Astrocyte (in vitro differentiated cells and primary cell): ENCODE measurements at regions not wholly inside any gene's neighbourhood (a gene's known extent, or its start where the extent isn't known, plus 50 kb on each side); places are given as distances from the start of the nearest gene placed in this dataset.

Experiments used
- EZH2 ChIP-seq: IDR thresholded peaks from 2 replicates; pipeline ENCODE4 v1.6.1; 2012; ENCODE audit warnings: mild to moderate bottlenecking, low read length, inconsistent platforms; ENCODE audit not compliant: insufficient read depth
- TF ChIP-seq, protein P1 (sequence below): IDR thresholded peaks from 2 replicates; pipeline ENCODE4 v1.5.1; 2011; ENCODE audit warnings: low read depth, mild to moderate bottlenecking, inconsistent platforms, low read length, moderate library complexity; ENCODE audit not compliant: insufficient read depth

DNA sequence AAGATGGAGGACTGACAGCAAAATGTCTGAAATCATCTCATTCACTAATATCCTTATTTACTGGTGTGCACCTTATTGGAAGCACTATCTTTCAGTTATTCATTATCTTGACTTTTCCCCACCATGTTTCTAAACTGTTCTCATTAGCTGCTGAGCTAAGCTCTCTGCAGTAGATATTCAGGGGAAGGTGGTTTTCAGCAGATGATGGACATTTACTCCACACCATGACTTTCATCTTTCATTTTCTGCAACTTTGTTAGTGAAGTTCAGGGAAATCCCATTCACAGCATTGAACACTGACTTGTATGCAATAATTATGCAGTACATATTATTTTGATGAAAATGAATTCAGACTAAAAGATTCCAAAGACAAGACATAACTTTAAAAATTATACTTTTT is 373.6 kb upstream of the FLRT2 start:
- TF ChIP-seq, protein P1, sequence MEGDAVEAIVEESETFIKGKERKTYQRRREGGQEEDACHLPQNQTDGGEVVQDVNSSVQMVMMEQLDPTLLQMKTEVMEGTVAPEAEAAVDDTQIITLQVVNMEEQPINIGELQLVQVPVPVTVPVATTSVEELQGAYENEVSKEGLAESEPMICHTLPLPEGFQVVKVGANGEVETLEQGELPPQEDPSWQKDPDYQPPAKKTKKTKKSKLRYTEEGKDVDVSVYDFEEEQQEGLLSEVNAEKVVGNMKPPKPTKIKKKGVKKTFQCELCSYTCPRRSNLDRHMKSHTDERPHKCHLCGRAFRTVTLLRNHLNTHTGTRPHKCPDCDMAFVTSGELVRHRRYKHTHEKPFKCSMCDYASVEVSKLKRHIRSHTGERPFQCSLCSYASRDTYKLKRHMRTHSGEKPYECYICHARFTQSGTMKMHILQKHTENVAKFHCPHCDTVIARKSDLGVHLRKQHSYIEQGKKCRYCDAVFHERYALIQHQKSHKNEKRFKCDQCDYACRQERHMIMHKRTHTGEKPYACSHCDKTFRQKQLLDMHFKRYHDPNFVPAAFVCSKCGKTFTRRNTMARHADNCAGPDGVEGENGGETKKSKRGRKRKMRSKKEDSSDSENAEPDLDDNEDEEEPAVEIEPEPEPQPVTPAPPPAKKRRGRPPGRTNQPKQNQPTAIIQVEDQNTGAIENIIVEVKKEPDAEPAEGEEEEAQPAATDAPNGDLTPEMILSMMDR, result no peak
- no peak for TF ChIP-seq EZH2
